Islet precursor cell (in vitro differentiated cells): ENCODE measurements at regions not wholly inside any gene's neighbourhood (a gene's known extent, or its start where the extent isn't known, plus 50 kb on each side); places are given as distances from the start of the nearest gene placed in this dataset.
"Not testable (repeated sequence)": the region's sequence is repeated elsewhere in the genome, so short reads cannot be mapped to it uniquely, and the experiment has no call there.

Source experiments
- DNase-seq: peaks from one replicate; pipeline ENCODE4 v3.0.0-alpha.2; 2018

GRCh38 chr6:23704479-23705052 is 421.4 kb upstream of the NRSN1 start:
- DNase-seq: no peak

GRCh38 chr6:23705697-23706096 is 420.3 kb upstream of the NRSN1 start:
- no peak for DNase-seq

- no peak for DNase-seq
Observed at GRCh38 chr6:23712756-23713155, 413.3 kb upstream of the NRSN1 start.

- no peak for DNase-seq
Observed at GRCh38 chr6:23713211-23713610, 412.8 kb upstream of the NRSN1 start.

GRCh38 chr6:23728707-23729106 is 397.3 kb upstream of the NRSN1 start:
- DNase-seq: no peak

- no peak for DNase-seq
Observed at GRCh38 chr6:23731609-23732008, 394.4 kb upstream of the NRSN1 start.

GRCh38 chr6:23732521-23732920 is 393.5 kb upstream of the NRSN1 start:
- no peak for DNase-seq

GRCh38 chr6:23735151-23735550 is 390.9 kb upstream of the NRSN1 start:
- no peak for DNase-seq

GRCh38 chr6:23736577-23736976 is 389.4 kb upstream of the NRSN1 start:
- no peak for DNase-seq

- DNase-seq: no peak
Observed at GRCh38 chr6:23747239-23747638, 378.8 kb upstream of the NRSN1 start.

- DNase-seq: no peak
Observed at GRCh38 chr6:23752414-23752813, 373.6 kb upstream of the NRSN1 start.

GRCh38 chr6:23754197-23754596 is 371.8 kb upstream of the NRSN1 start:
- DNase-seq: no peak

GRCh38 chr6:23775127-23775526 is 350.9 kb upstream of the NRSN1 start:
- DNase-seq: no peak

GRCh38 chr6:23783901-23784300 is 342.1 kb upstream of the NRSN1 start:
- DNase-seq: no peak

GRCh38 chr6:23784301-23784919 is 341.6 kb upstream of the NRSN1 start:
- DNase-seq: no peak

- DNase-seq: no peak
Observed at GRCh38 chr6:23790756-23791155, 335.3 kb upstream of the NRSN1 start.

- DNase-seq: no peak
Observed at GRCh38 chr6:23797041-23797440, 329.0 kb upstream of the NRSN1 start.

- not testable (repeated sequence) for DNase-seq
Observed at GRCh38 chr6:23804289-23804688, 321.7 kb upstream of the NRSN1 start.

GRCh38 chr6:23821141-23821540 is 304.9 kb upstream of the NRSN1 start:
- DNase-seq: not testable (repeated sequence)

- DNase-seq: no peak
Observed at GRCh38 chr6:23823421-23823820, 302.6 kb upstream of the NRSN1 start.

GRCh38 chr6:23826572-23826971 is 299.4 kb upstream of the NRSN1 start:
- no peak for DNase-seq

- DNase-seq: no peak
Observed at GRCh38 chr6:23828861-23829260, 297.2 kb upstream of the NRSN1 start.

GRCh38 chr6:23841116-23841515 is 284.9 kb upstream of the NRSN1 start:
- no peak for DNase-seq

GRCh38 chr6:23842760-23843159 is 283.3 kb upstream of the NRSN1 start:
- DNase-seq: no peak

GRCh38 chr6:23851522-23851921 is 274.5 kb upstream of the NRSN1 start:
- no peak for DNase-seq
